DND-41 (cell line): ENCODE measurements at regions not wholly inside any gene's neighbourhood (a gene's known extent, or its start where the extent isn't known, plus 50 kb on each side); places are given as distances from the start of the nearest gene placed in this dataset.

Experiments
- CTCF ChIP-seq: IDR thresholded peaks from 2 replicates; pipeline ENCODE4 v1.5.1; 2012; ENCODE audit warnings: borderline replicate concordance, low read length, moderate library complexity, mild to moderate bottlenecking; ENCODE audit not compliant: poor library complexity, severe bottlenecking; ENCODE audit errors: extremely low read depth
- EZH2 ChIP-seq: IDR thresholded peaks from 3 replicates; pipeline ENCODE4 v1.6.1; 2012; ENCODE audit warnings: borderline replicate concordance, low read depth, mild to moderate bottlenecking, moderate library complexity, low read length, inconsistent platforms; ENCODE audit not compliant: severe bottlenecking

- no peak for TF ChIP-seq CTCF
- no peak for TF ChIP-seq EZH2
These were observed 198.5 kb upstream of the SMIM21 start for GRCh38 chr18:75625966-75626365.
